GM23338 (cell line): ENCODE measurements at regions not wholly inside any gene's neighbourhood (a gene's known extent, or its start where the extent isn't known, plus 50 kb on each side); places are given as distances from the start of the nearest gene placed in this dataset.

Experiments
- ATAC-seq: fragments of 200-7000 bp; cut with Tn5 transposase; 3 replicates; pipeline ENCODE4 v1.9.1; 2020
- DNase-seq: peaks from one replicate; pipeline ENCODE4 v3.0.0-alpha.2; 2015; ENCODE audit warnings: low spot score
- H2AFZ ChIP-seq: fragments of 200-600 bp; sonication (generic); 2 replicates; pipeline ENCODE4 v1.8.0; 2016; ENCODE audit warnings: antibody characterized with exemption, mild to moderate bottlenecking, moderate library complexity
- H3F3A ChIP-seq: fragments of 200-600 bp; sonication (generic); replicated peaks from 2 replicates; pipeline ENCODE4 v1.8.0; 2017; ENCODE audit warnings: antibody characterized with exemption, mixed run types, low read depth
- H3K27ac ChIP-seq: fragments of 200-600 bp; sonication (generic); 2 replicates; pipeline ENCODE4 v1.6.1; 2016; ENCODE audit warnings: low read depth
- H3K27me3 ChIP-seq: fragments of 200-600 bp; sonication (generic); 2 replicates; pipeline ENCODE4 v1.8.0; 2016; ENCODE audit warnings: mild to moderate bottlenecking, mixed run types, moderate library complexity; ENCODE audit not compliant: insufficient read depth
- H3K36me3 ChIP-seq: fragments of 200-600 bp; sonication (generic); 2 replicates; pipeline ENCODE4 v1.8.0; 2016; ENCODE audit warnings: mild to moderate bottlenecking; ENCODE audit not compliant: insufficient read depth
- H3K4me1 ChIP-seq: fragments of 200-600 bp; sonication (generic); 2 replicates; pipeline ENCODE4 v1.8.0; 2016; ENCODE audit warnings: mild to moderate bottlenecking, moderate library complexity; ENCODE audit not compliant: insufficient read depth
- H3K4me2 ChIP-seq: fragments of 200-600 bp; sonication (generic); 2 replicates; pipeline ENCODE4 v1.7.1; 2017; ENCODE audit warnings: mixed run types
- H3K4me3 ChIP-seq: fragments of 200-600 bp; sonication (generic); 2 replicates; pipeline ENCODE4 v1.6.1; 2016; ENCODE audit warnings: mixed run types
- H3K79me2 ChIP-seq: fragments of 200-600 bp; sonication (generic); replicated peaks from 2 replicates; pipeline ENCODE4 v1.8.0; 2017; ENCODE audit warnings: mild to moderate bottlenecking; ENCODE audit not compliant: insufficient read depth
- H3K9me2 ChIP-seq: fragments of 200-600 bp; sonication (generic); 2 replicates; pipeline ENCODE4 v1.8.0; 2017; ENCODE audit not compliant: insufficient read depth
- H4K20me1 ChIP-seq: fragments of 200-600 bp; sonication (generic); replicated peaks from 2 replicates; pipeline ENCODE4 v1.8.0; 2017; ENCODE audit warnings: mild to moderate bottlenecking; ENCODE audit not compliant: insufficient read depth
- H3K27ac Mint-ChIP-seq: 2 replicates; pipeline ENCODE4 v1.8.0; 2020; ENCODE audit warnings: inconsistent platforms, mild to moderate bottlenecking, moderate library complexity, mixed read lengths
- H3K27me3 Mint-ChIP-seq: 3 replicates; pipeline ENCODE4 v1.8.0; 2022; ENCODE audit warnings: low read depth, mild to moderate bottlenecking, moderate library complexity, mixed read lengths, inconsistent platforms; ENCODE audit not compliant: insufficient read depth, poor library complexity
- H3K36me3 Mint-ChIP-seq: 3 replicates; pipeline ENCODE4 v1.8.0; 2021; ENCODE audit warnings: low read depth, mild to moderate bottlenecking, inconsistent platforms, moderate library complexity, mixed read lengths
- H3K4me1 Mint-ChIP-seq: 3 replicates; pipeline ENCODE4 v1.8.0; 2020; ENCODE audit warnings: mild to moderate bottlenecking, inconsistent platforms, mixed read lengths
- H3K4me3 Mint-ChIP-seq: 3 replicates; pipeline ENCODE4 v1.8.0; 2021; ENCODE audit warnings: moderate library complexity, mild to moderate bottlenecking, inconsistent platforms, mixed read lengths
- H3K9me3 Mint-ChIP-seq: 3 replicates; pipeline ENCODE4 v1.8.0; 2020; ENCODE audit warnings: moderate library complexity, mild to moderate bottlenecking, inconsistent platforms, mixed read lengths
- CREB1 ChIP-seq: fragments of 250-450 bp; sonication (Bioruptor Pico); IDR thresholded peaks from 2 replicates; pipeline ENCODE4 v1.5.0; 2020; ENCODE audit warnings: low read depth, mild to moderate bottlenecking, moderate library complexity
- CTCF ChIP-seq, 2 experiments: fragments of 200-600 bp in 1 of 2; sonication (generic) in 1 of 2; conservative IDR thresholded peaks; 2 replicates each; pipeline versions ENCODE4 v1.5.1 to v1.6.1; 2016 to 2017; ENCODE audit warnings: antibody characterized with exemption in 2 of 2, low read depth in 2 of 2, mild to moderate bottlenecking in 2 of 2, moderate library complexity in 1 of 2
- EZH2 ChIP-seq: fragments of 200-600 bp; sonication (generic); IDR thresholded peaks from one replicate; pipeline ENCODE4 v1.8.0; 2017; ENCODE audit warnings: antibody characterized with exemption, mild to moderate bottlenecking, low read depth; ENCODE audit not compliant: unreplicated experiment
- EZH2phosphoT487 ChIP-seq: fragments of 200-600 bp; sonication (generic); IDR thresholded peaks from one replicate; pipeline ENCODE4 v1.8.1; 2018; ENCODE audit warnings: antibody characterized with exemption; ENCODE audit not compliant: unreplicated experiment
- JUNB ChIP-seq: IDR thresholded peaks from one replicate; pipeline ENCODE4 v1.6.1; 2016; ENCODE audit warnings: antibody characterized with exemption; ENCODE audit not compliant: unreplicated experiment
- NANOG ChIP-seq: IDR thresholded peaks from 2 replicates; pipeline ENCODE4 v1.6.1; 2016; ENCODE audit warnings: antibody characterized with exemption, borderline replicate concordance
- POLR2AphosphoS5 ChIP-seq: IDR thresholded peaks from 2 replicates; pipeline ENCODE4 v1.6.1; 2016; ENCODE audit warnings: antibody characterized with exemption, low read depth
- STAT1 ChIP-seq: IDR thresholded peaks from one replicate; pipeline ENCODE4 v1.6.1; 2016; ENCODE audit warnings: antibody characterized with exemption; ENCODE audit not compliant: unreplicated experiment
- ZNF114 ChIP-seq: fragments of 250-450 bp; sonication (Bioruptor Pico); IDR thresholded peaks from 2 replicates; pipeline ENCODE4 v1.5.0; 2020; ENCODE audit warnings: mild to moderate bottlenecking, moderate library complexity
- ZNF331 ChIP-seq: fragments of 250-450 bp; sonication (Bioruptor Pico); IDR thresholded peaks from 2 replicates; pipeline ENCODE4 v1.5.0; 2020; ENCODE audit warnings: low read depth, mild to moderate bottlenecking, moderate library complexity
- ZNF462 ChIP-seq: fragments of 250-450 bp; sonication (Bioruptor Pico); IDR thresholded peaks from 2 replicates; pipeline ENCODE4 v1.5.0; 2020; ENCODE audit warnings: mild to moderate bottlenecking, moderate library complexity
- TF ChIP-seq, protein P1 (sequence below): IDR thresholded peaks from one replicate; pipeline ENCODE4 v1.6.1; 2018; ENCODE audit warnings: antibody characterized with exemption; ENCODE audit not compliant: unreplicated experiment
- TF ChIP-seq, protein P2 (sequence below): IDR thresholded peaks from 2 replicates; pipeline ENCODE4 v1.6.1; 2016; ENCODE audit warnings: antibody characterized with exemption

- H3K27ac Mint-ChIP-seq = peak overlapping the region; percentile 46
- Histone ChIP-seq H4K20me1 (no peaks in the 10 kb centered on the region), H3K36me3 (no peaks in the 10 kb centered on the region), H3K4me2 (no peak overlapping the region), H3F3A (no peaks in the 10 kb centered on the region), H3K9me2 (0 out of 2 replicates have a peak, but pooled peaks cover 2% of the 10 kb centered on the region), H3K4me1 (peaks cover 73% of the 10 kb centered on the region), H3K27ac (no peak overlapping the region), H3K79me2 (no peaks in the 10 kb centered on the region), H3K27me3 (no peaks in the 10 kb centered on the region), H3K4me3 (no peak overlapping the region), H2AFZ (peak overlapping the region; percentile 45; the same call in 1 of the 2 replicates)
- DNase-seq (peak; percentile 10), ATAC-seq (no peak; the same call in 2 of the 3 replicates)
- no peak for TF ChIP-seq ZNF114 (CRISPR knock-in tag)
- no peak for TF ChIP-seq JUNB
- TF ChIP-seq ZNF331 (CRISPR knock-in tag) = no peak
- TF ChIP-seq CTCF (conservative IDR thresholded peaks at IDR 0.05; ENCODE audit: low read depth in 2 of 2) = no peak
- TF ChIP-seq STAT1 = no peak
- TF ChIP-seq CREB1 (CRISPR knock-in tag) = no peak
- no peak for TF ChIP-seq ZNF462 (CRISPR knock-in tag)
- TF ChIP-seq, protein P1, sequence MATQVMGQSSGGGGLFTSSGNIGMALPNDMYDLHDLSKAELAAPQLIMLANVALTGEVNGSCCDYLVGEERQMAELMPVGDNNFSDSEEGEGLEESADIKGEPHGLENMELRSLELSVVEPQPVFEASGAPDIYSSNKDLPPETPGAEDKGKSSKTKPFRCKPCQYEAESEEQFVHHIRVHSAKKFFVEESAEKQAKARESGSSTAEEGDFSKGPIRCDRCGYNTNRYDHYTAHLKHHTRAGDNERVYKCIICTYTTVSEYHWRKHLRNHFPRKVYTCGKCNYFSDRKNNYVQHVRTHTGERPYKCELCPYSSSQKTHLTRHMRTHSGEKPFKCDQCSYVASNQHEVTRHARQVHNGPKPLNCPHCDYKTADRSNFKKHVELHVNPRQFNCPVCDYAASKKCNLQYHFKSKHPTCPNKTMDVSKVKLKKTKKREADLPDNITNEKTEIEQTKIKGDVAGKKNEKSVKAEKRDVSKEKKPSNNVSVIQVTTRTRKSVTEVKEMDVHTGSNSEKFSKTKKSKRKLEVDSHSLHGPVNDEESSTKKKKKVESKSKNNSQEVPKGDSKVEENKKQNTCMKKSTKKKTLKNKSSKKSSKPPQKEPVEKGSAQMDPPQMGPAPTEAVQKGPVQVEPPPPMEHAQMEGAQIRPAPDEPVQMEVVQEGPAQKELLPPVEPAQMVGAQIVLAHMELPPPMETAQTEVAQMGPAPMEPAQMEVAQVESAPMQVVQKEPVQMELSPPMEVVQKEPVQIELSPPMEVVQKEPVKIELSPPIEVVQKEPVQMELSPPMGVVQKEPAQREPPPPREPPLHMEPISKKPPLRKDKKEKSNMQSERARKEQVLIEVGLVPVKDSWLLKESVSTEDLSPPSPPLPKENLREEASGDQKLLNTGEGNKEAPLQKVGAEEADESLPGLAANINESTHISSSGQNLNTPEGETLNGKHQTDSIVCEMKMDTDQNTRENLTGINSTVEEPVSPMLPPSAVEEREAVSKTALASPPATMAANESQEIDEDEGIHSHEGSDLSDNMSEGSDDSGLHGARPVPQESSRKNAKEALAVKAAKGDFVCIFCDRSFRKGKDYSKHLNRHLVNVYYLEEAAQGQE = no peak
- TF ChIP-seq, protein P2, sequence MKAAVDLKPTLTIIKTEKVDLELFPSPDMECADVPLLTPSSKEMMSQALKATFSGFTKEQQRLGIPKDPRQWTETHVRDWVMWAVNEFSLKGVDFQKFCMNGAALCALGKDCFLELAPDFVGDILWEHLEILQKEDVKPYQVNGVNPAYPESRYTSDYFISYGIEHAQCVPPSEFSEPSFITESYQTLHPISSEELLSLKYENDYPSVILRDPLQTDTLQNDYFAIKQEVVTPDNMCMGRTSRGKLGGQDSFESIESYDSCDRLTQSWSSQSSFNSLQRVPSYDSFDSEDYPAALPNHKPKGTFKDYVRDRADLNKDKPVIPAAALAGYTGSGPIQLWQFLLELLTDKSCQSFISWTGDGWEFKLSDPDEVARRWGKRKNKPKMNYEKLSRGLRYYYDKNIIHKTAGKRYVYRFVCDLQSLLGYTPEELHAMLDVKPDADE = no peak
- TF ChIP-seq EZH2 = no peak
- TF ChIP-seq NANOG = no peak
- TF ChIP-seq EZH2phosphoT487 = no peak
- TF ChIP-seq POLR2AphosphoS5 = no peak
- H3K9me3 Mint-ChIP-seq = no peaks in the 10 kb centered on the region
- no peaks in the 10 kb centered on the region for H3K36me3 Mint-ChIP-seq
- H3K4me3 Mint-ChIP-seq = no peak overlapping the region
- no peaks in the 10 kb centered on the region for H3K27me3 Mint-ChIP-seq
- H3K4me1 Mint-ChIP-seq = peaks cover 71% of the 10 kb centered on the region
Observed at GRCh38 chr5:123810253-123810652, 298.3 kb downstream of the CSNK1G3 start.
